ENCODE measurements at regions not wholly inside any gene's neighbourhood (a gene's known extent, or its start where the extent isn't known, plus 50 kb on each side); places are given as distances from the start of the nearest gene placed in this dataset.

- TF ChIP-seq CTCF (IDR thresholded peaks at IDR 0.05) (no peak), POLR2A (IDR thresholded peaks at IDR 0.05) (no peak), POLR2AphosphoS5 (IDR thresholded peaks at IDR 0.05) (no peak), EP300 (IDR thresholded peaks at IDR 0.05) (no peak)
These were observed 259.9 kb downstream of the CTH start for GRCh38 chr1:70671006-70671405.

Data from gastroesophageal sphincter (tissue), 3 donors.